Fibroblast of lung (primary cell): ENCODE measurements at regions not wholly inside any gene's neighbourhood (a gene's known extent, or its start where the extent isn't known, plus 50 kb on each side); places are given as distances from the start of the nearest gene placed in this dataset.
"Not testable (repeated sequence)": the region's sequence is repeated elsewhere in the genome, so short reads cannot be mapped to it uniquely, and the experiment has no call there.

Experiments
- DNase-seq, 2 donors: peaks; one replicate each; pipeline versions ENCODE4 v3.0.0 to v3.0.0-alpha.2; 2010; ENCODE audit warnings: low read depth in 2 of 2
- H2AFZ ChIP-seq: 2 replicates; pipeline ENCODE4 v1.5.1; 2012; ENCODE audit warnings: low read length, control low read depth, inconsistent platforms
- H3K27ac ChIP-seq: 2 replicates; pipeline ENCODE4 v1.5.1; 2011; ENCODE audit warnings: low read length, control low read depth; ENCODE audit not compliant: insufficient read depth
- H3K27me3 ChIP-seq: 2 replicates; pipeline ENCODE4 v1.5.1; 2011; ENCODE audit warnings: mild to moderate bottlenecking, low read length; ENCODE audit not compliant: control insufficient read depth, insufficient read depth
- H3K36me3 ChIP-seq: 2 replicates; pipeline ENCODE4 v1.5.1; 2011; ENCODE audit warnings: low read length; ENCODE audit not compliant: control insufficient read depth, insufficient read depth
- H3K4me1 ChIP-seq: 2 replicates; pipeline ENCODE4 v1.5.1; 2011; ENCODE audit warnings: low read length; ENCODE audit not compliant: control insufficient read depth, insufficient read depth; ENCODE audit errors: extremely low read depth
- H3K4me2 ChIP-seq: 2 replicates; pipeline ENCODE4 v1.5.1; 2011; ENCODE audit warnings: low read length, control low read depth; ENCODE audit not compliant: insufficient read depth; ENCODE audit errors: extremely low read depth
- H3K4me3 ChIP-seq, 4 experiments: fragments of 200-600 bp in 1 of 4; sonication (generic) in 1 of 4; replicated peaks in 1 of 4; 2 replicates each; pipeline ENCODE4 v1.5.1; 2011 to 2016; ENCODE audit warnings: low read length in 4 of 4, low read depth in 3 of 4, mild to moderate bottlenecking in 3 of 4, control low read depth in 2 of 4, inconsistent platforms in 1 of 4, mixed read lengths in 1 of 4; ENCODE audit not compliant: insufficient read depth in 1 of 4; ENCODE audit errors: control extremely low read depth in 1 of 4
- H3K79me2 ChIP-seq: 2 replicates; pipeline ENCODE4 v1.5.1; 2012; ENCODE audit warnings: mild to moderate bottlenecking, low read length, inconsistent platforms; ENCODE audit not compliant: control insufficient read depth, insufficient read depth
- H3K9ac ChIP-seq: 2 replicates; pipeline ENCODE4 v1.5.1; 2011; ENCODE audit warnings: mild to moderate bottlenecking, low read length, control low read depth; ENCODE audit not compliant: insufficient read depth
- H3K9me3 ChIP-seq: 2 replicates; pipeline ENCODE4 v1.5.1; 2012; ENCODE audit warnings: low read depth, low read length; ENCODE audit not compliant: control insufficient read depth, insufficient read depth
- H4K20me1 ChIP-seq: 2 replicates; pipeline ENCODE4 v1.5.1; 2011; ENCODE audit warnings: low read length; ENCODE audit not compliant: control insufficient read depth, insufficient read depth; ENCODE audit errors: extremely low read depth
- EZH2 ChIP-seq: IDR thresholded peaks from 2 replicates; pipeline ENCODE4 v1.5.1; 2012; ENCODE audit warnings: low read length, control low read depth, mild to moderate bottlenecking; ENCODE audit errors: missing control alignments
- TF ChIP-seq, protein P1 (sequence below), 2 donors: IDR thresholded peaks in 1 of 2; conservative IDR thresholded peaks in 1 of 2; 1 replicate in 1 of 2; 2 replicates in 1 of 2; pipeline ENCODE4 v1.5.1; 2011 to 2012; ENCODE audit warnings: low read length in 2 of 2, control low read depth in 1 of 2, inconsistent platforms in 1 of 2, low read depth in 1 of 2, mild to moderate bottlenecking in 1 of 2

DNA sequence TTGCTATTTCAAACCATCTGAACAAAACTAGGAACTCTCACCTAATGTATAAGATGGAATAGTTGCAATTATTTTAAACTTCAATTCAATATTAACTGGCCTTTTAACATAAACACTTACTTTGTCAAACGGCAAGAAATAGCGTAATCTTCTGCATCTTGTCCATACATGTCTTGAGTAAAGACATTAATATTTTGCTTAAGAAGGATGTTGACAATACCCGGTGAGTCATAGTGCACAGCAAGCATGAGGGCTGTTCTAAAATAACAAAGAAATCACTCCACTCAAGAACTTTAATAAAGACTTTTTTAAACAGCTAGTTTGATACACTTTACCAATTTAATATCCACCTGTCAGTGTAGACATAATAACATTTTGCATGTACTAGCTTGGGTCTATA lies 240.9 kb downstream of the LIPI start:
- not testable (repeated sequence) for H3K4me1 ChIP-seq, H3K27ac ChIP-seq, H3K9ac ChIP-seq, DNase-seq, H3K4me3 ChIP-seq, H3K79me2 ChIP-seq, H3K27me3 ChIP-seq, H2AFZ ChIP-seq, H4K20me1 ChIP-seq, H3K9me3 ChIP-seq, H3K4me2 ChIP-seq, H3K36me3 ChIP-seq

DNA sequence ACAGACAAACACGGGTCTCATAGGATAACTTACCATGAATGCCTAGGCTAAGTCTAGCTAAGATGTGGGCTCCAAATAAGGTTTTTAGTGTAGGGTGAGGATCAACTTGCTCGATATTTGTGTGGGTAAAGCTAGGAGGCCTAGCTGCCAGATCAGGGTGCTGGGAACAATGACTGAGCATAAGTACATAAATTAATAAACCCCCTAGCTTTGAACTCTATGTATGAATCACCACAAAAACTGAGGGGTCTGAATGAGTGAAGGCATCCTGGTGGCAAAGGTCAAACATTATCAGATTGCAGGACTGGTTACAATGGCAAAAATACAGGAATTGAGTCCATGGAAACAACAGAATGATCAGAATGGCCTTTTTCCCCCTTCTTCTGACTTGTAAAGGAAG lies 241.8 kb downstream of the LIPI start:
- DNase-seq, H3K9me3 ChIP-seq, H3K79me2 ChIP-seq, H2AFZ ChIP-seq, H3K27me3 ChIP-seq, H3K4me1 ChIP-seq, H3K4me2 ChIP-seq, H3K9ac ChIP-seq, H3K4me3 ChIP-seq, H4K20me1 ChIP-seq, H3K36me3 ChIP-seq, H3K27ac ChIP-seq: not testable (repeated sequence)

DNA sequence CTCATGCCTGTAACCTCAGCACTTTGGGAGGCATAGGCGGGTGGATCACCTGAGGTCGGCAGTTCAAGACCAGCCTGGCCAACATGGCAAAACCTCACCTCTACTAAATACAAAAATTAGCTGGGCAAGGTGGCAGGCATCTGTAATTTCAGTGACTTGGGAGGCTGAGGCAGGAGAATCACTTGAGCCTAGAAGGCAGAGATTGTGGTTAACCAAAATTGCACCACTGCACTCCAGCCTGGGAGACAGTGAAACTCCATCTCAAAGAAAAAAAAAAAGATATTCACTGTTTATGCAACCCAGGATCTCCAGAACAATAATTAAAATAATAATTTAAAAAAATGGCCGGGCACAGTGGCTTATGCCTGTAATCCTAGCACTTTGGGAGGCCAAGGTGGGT lies 247.5 kb downstream of the LIPI start:
- H3K36me3 ChIP-seq, H3K4me2 ChIP-seq, DNase-seq, H3K9ac ChIP-seq, H3K27ac ChIP-seq, H3K4me3 ChIP-seq, H3K9me3 ChIP-seq, H3K27me3 ChIP-seq, H3K4me1 ChIP-seq, H3K79me2 ChIP-seq, H4K20me1 ChIP-seq, H2AFZ ChIP-seq: not testable (repeated sequence)

DNA sequence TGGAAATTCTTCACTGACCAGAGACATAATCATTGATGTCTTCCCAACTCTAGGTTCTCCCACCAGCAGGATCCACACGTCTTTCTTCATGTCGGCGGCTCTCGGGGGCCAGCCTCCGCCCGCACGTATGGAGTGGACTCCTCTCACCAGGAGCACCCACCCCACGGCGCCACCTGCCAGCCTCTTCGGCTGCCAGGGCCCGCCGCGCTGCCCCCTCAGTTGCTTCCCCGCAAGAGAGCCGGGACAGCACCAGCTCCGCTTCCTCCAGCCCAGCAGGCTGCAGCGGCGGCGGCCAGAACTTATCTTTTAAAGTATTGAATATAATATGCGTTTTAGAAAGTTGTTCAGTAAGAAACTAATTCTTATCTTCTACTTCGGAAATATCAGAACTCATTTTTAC lies 273.5 kb downstream of the LIPI start:
- no peaks in the 10 kb centered on the region for H3K36me3 ChIP-seq
- no peak overlapping the region for H3K27ac ChIP-seq
- H3K4me1 ChIP-seq, result no peaks in the 10 kb centered on the region
- TF ChIP-seq, protein P1, sequence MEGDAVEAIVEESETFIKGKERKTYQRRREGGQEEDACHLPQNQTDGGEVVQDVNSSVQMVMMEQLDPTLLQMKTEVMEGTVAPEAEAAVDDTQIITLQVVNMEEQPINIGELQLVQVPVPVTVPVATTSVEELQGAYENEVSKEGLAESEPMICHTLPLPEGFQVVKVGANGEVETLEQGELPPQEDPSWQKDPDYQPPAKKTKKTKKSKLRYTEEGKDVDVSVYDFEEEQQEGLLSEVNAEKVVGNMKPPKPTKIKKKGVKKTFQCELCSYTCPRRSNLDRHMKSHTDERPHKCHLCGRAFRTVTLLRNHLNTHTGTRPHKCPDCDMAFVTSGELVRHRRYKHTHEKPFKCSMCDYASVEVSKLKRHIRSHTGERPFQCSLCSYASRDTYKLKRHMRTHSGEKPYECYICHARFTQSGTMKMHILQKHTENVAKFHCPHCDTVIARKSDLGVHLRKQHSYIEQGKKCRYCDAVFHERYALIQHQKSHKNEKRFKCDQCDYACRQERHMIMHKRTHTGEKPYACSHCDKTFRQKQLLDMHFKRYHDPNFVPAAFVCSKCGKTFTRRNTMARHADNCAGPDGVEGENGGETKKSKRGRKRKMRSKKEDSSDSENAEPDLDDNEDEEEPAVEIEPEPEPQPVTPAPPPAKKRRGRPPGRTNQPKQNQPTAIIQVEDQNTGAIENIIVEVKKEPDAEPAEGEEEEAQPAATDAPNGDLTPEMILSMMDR (conservative IDR thresholded peaks at IDR 0.05 in 1 of 2, IDR thresholded peaks at IDR 0.05 in 1 of 2; ENCODE audit: low read depth in 1 of 2, low read length in 2 of 2), result no peak
- TF ChIP-seq EZH2, result no peak
- H3K4me2 ChIP-seq, result no peak overlapping the region
- no peak for DNase-seq
- H3K9me3 ChIP-seq, result no peaks in the 10 kb centered on the region
- H3K79me2 ChIP-seq, result no peaks in the 10 kb centered on the region
- H2AFZ ChIP-seq, result no peak overlapping the region
- no peaks in the 10 kb centered on the region for H3K27me3 ChIP-seq
- H3K4me3 ChIP-seq, result no peak overlapping the region
- H3K9ac ChIP-seq, result no peak overlapping the region
- H4K20me1 ChIP-seq, result no peaks in the 10 kb centered on the region

DNA sequence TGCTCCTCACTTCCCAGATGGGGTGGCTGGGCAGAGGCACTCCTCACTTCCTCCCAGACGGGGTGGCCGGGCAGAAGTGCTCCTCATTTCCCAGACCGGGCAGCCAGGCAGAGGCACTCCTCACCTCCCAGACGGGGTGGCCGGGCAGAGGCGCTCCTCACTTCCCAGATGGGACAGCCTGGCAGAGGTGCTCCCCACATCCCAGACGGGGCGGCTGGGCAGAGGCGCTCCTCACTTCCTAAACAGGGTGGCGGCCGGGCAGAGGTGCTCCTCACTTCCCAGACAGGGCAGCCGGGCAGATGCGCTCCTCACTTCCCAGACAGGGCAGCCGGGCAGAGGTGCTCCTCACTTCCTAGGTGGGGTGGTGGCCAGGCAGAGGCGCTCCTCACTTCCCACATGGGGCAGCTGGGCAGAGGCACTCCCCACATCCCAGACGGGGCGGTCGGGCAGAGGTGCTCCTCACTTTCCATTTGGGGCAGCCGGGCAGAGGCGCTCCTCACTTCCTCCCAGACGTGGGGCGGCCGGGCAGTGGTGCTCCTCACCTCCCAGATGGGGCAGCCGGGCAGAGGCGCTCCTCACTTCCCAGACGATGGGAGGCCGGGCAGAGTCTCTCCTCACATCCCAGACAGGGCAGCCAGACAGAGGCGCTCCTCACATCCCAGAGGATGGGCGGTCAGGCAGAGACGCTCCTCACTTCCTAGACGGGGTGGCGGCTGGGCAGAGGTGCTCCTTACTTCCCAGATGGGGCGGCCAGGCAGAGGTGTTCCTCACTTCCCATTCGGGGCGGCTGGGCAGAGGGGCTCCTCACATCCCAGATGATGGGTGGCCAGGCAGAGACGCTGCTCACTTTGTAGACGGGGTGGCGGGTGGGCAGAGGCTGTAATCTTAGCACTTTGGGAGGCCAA lies 274.5 kb downstream of the LIPI start:
- not testable (repeated sequence) for H3K9me3 ChIP-seq, DNase-seq, H3K27me3 ChIP-seq, H3K4me3 ChIP-seq, H3K4me2 ChIP-seq, H2AFZ ChIP-seq, H3K36me3 ChIP-seq, H3K9ac ChIP-seq, H3K27ac ChIP-seq, H4K20me1 ChIP-seq, H3K79me2 ChIP-seq, H3K4me1 ChIP-seq

DNA sequence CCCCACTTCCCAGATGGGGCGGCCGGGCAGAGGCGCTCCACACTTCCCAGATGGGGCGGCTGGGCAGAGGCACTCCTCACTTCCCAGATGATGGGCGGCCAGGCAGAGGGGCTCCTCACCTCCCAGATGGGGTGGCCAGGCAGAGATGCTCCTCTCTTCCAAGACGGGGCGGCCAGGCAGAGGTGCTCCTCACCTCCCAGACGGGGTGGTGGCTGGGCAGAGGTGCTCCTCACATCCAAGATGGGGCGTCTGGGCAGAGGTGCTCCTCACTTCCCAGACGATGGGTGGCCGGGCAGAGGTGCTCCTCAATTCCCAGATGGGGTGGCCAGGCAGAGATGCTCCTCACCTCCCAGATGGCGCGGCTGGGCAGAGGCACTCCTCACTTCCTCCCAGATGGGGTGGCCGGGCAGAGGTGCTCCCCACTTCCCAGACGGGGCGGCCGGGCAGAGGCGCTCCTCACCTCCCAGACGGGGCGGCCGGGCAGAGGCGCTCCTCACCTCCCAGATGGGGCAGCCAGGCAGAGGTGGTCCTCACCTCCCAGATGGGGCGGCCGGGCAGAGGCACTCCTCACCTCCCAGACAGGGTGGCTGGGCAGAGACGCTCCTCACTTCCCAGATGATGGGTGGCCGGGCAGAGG lies 275.2 kb downstream of the LIPI start:
- not testable (repeated sequence) for H3K4me3 ChIP-seq, H3K36me3 ChIP-seq, DNase-seq, H3K9ac ChIP-seq, H3K79me2 ChIP-seq, H3K27me3 ChIP-seq, H2AFZ ChIP-seq, H4K20me1 ChIP-seq, H3K4me1 ChIP-seq, H3K9me3 ChIP-seq, H3K27ac ChIP-seq, H3K4me2 ChIP-seq
